GM12874 (cell line): ENCODE measurements at regions not wholly inside any gene's neighbourhood (a gene's known extent, or its start where the extent isn't known, plus 50 kb on each side); places are given as distances from the start of the nearest gene placed in this dataset.

ENCODE experiments used
- CTCF ChIP-seq: IDR thresholded peaks from 2 replicates; pipeline ENCODE4 v1.5.1; 2011; ENCODE audit warnings: low read depth, mild to moderate bottlenecking, control low read depth, low read length, moderate library complexity; ENCODE audit not compliant: insufficient read depth

- TF ChIP-seq CTCF = no peak
These were observed 1435.7 kb upstream of the ADGRB3 start for GRCh38 chr6:67199425-67199824.

- no peak for TF ChIP-seq CTCF
These were observed 1444.3 kb upstream of the ADGRB3 start for GRCh38 chr6:67190733-67191132.

GRCh38 chr6:67184405-67184804 is 1450.7 kb upstream of the ADGRB3 start:
- TF ChIP-seq CTCF = no peak

- no peak for TF ChIP-seq CTCF
These were observed 1460.0 kb upstream of the ADGRB3 start for GRCh38 chr6:67175101-67175500.

- TF ChIP-seq CTCF = no peak
These were observed 1458.6 kb upstream of the EYS start for GRCh38 chr6:67165606-67166005.

- no peak for TF ChIP-seq CTCF
These were observed 1453.8 kb upstream of the EYS start for GRCh38 chr6:67160820-67161219.

GRCh38 chr6:67141005-67141404 is 1434.0 kb upstream of the EYS start:
- TF ChIP-seq CTCF = no peak

- TF ChIP-seq CTCF = no peak
These were observed 1426.9 kb upstream of the EYS start for GRCh38 chr6:67133973-67134372.
